ENCODE measurements at regions not wholly inside any gene's neighbourhood (a gene's known extent, or its start where the extent isn't known, plus 50 kb on each side); places are given as distances from the start of the nearest gene placed in this dataset.
A peak's percentile ranks its signal among the peaks of the same experiment; 100 is the strongest.

GRCh38 chr20:1712634-1713624, 55.4 kb upstream of the SIRPG start:
- Mint-ChIP-seq H3K27ac (no peak overlapping the region), H3K4me1 (ENCODE audit: low read depth) (peaks cover 9% of the 10 kb centered on the region), H3K4me3 (no peak overlapping the region), H3K27me3 (ENCODE audit: low read depth) (peaks cover 9% of the 10 kb centered on the region), H3K9me3 (ENCODE audit: insufficient read depth) (peaks cover 20% of the 10 kb centered on the region), H3K36me3 (ENCODE audit: low read depth) (peaks cover 4% of the 10 kb centered on the region)
- no peak for ATAC-seq
- ChIA-PET CTCF (interaction anchor here (1.6 kb wide), 1 partner anchor 52 kb away, joined by 4 read pairs; no protein-coding TSS in a partner anchor), POLR2A (no interaction called here)
- no peak for DNase-seq

GRCh38 chr20:1711826-1712601, 54.4 kb upstream of the SIRPG start:
- Mint-ChIP-seq H3K27me3 (ENCODE audit: low read depth) (peaks cover 9% of the 10 kb centered on the region), H3K9me3 (ENCODE audit: insufficient read depth) (peaks cover 20% of the 10 kb centered on the region), H3K4me1 (ENCODE audit: low read depth) (peaks cover 16% of the 10 kb centered on the region), H3K36me3 (ENCODE audit: low read depth) (peaks cover 4% of the 10 kb centered on the region), H3K4me3 (no peak overlapping the region), H3K27ac (no peak overlapping the region)
- CTCF ChIA-PET, result no interaction called here
- no peak for ATAC-seq
- no peak for DNase-seq
- POLR2A ChIA-PET, result no interaction called here

- no peak for DNase-seq
- Mint-ChIP-seq H3K4me1 (ENCODE audit: low read depth) (peaks cover 18% of the 10 kb centered on the region), H3K4me3 (no peak overlapping the region), H3K27ac (no peak overlapping the region), H3K27me3 (ENCODE audit: low read depth) (peaks cover 7% of the 10 kb centered on the region), H3K9me3 (ENCODE audit: insufficient read depth) (peaks cover 20% of the 10 kb centered on the region), H3K36me3 (ENCODE audit: low read depth) (peaks cover 4% of the 10 kb centered on the region)
- POLR2A ChIA-PET, result no interaction called here
- CTCF ChIA-PET, result no interaction called here
- no peak for ATAC-seq
These were observed 53.7 kb upstream of the SIRPG start for GRCh38 chr20:1711266-1711665.

GRCh38 chr20:1710484-1710883, 52.9 kb upstream of the SIRPG start:
- DNase-seq (no peak), ATAC-seq (no peak)
- ChIA-PET POLR2A (no interaction called here), CTCF (interaction anchor here (0.7 kb wide), 1 partner anchor 9 kb away, joined by 4 read pairs; no protein-coding TSS in a partner anchor)
- Mint-ChIP-seq H3K4me3 (no peak overlapping the region), H3K36me3 (ENCODE audit: low read depth) (peaks cover 3% of the 10 kb centered on the region), H3K27me3 (ENCODE audit: low read depth) (peaks cover under 1% of the 10 kb centered on the region), H3K9me3 (ENCODE audit: insufficient read depth) (peaks cover 13% of the 10 kb centered on the region), H3K27ac (no peak overlapping the region), H3K4me1 (ENCODE audit: low read depth) (peaks cover 18% of the 10 kb centered on the region)

- H3K4me3 Mint-ChIP-seq, result no peak overlapping the region
- ATAC-seq, result no peak
- peak overlapping the region; percentile 74 for H3K27ac Mint-ChIP-seq
- H3K27me3 Mint-ChIP-seq (ENCODE audit: low read depth), result peaks cover 2% of the 10 kb centered on the region
- ChIA-PET CTCF (interaction anchor here (1.2 kb wide), 1 partner anchor 48 kb away, joined by 4 read pairs; no protein-coding TSS in a partner anchor), POLR2A (interaction anchor here (1.2 to 1.3 kb wide), 2 partner anchors 12 to 22 kb away, joined by 3 to 5 read pairs; no protein-coding TSS in a partner anchor)
- H3K36me3 Mint-ChIP-seq (ENCODE audit: low read depth), result peaks cover 7% of the 10 kb centered on the region
- H3K4me1 Mint-ChIP-seq (ENCODE audit: low read depth), result peaks cover 18% of the 10 kb centered on the region
- H3K9me3 Mint-ChIP-seq (ENCODE audit: insufficient read depth), result peaks cover 9% of the 10 kb centered on the region
- DNase-seq, result no peak
These were observed 50.2 kb upstream of the SIRPG start for GRCh38 chr20:1707588-1708449.

Measured in activated CD8-positive, alpha-beta T cell treated with anti-CD3 and anti-CD28 coated beads, Interleukin-2, amount 10 ng/mL, durations not matched to agents 7 days and 5 days (primary cell).